DOHH2 (cell line): ENCODE measurements at regions not wholly inside any gene's neighbourhood (a gene's known extent, or its start where the extent isn't known, plus 50 kb on each side); places are given as distances from the start of the nearest gene placed in this dataset.

ENCODE experiments used
- H3F3A ChIP-seq: fragments of 200-600 bp; sonication (generic), shearing (Covaris generic); 2 replicates; pipeline ENCODE4 v1.6.0; 2016; ENCODE audit warnings: antibody characterized with exemption, mild to moderate bottlenecking; ENCODE audit not compliant: control insufficient read depth, insufficient read depth
- H3K27ac ChIP-seq: fragments of 200-600 bp; sonication (generic); 2 replicates; pipeline ENCODE4 v1.5.1; 2014; ENCODE audit warnings: low read depth, mild to moderate bottlenecking, low read length, moderate library complexity
- H3K27me3 ChIP-seq: fragments of 200-600 bp; sonication (generic); 2 replicates; pipeline ENCODE4 v1.6.1; 2014; ENCODE audit warnings: mild to moderate bottlenecking, low read length, mixed read lengths; ENCODE audit not compliant: control insufficient read depth
- H3K36me3 ChIP-seq: fragments of 200-600 bp; sonication (generic); 2 replicates; pipeline ENCODE4 v1.6.1; 2014; ENCODE audit warnings: mild to moderate bottlenecking, low read length, moderate library complexity, mixed read lengths; ENCODE audit not compliant: control insufficient read depth
- H3K4me1 ChIP-seq: fragments of 200-600 bp; sonication (generic); 2 replicates; pipeline ENCODE4 v1.6.1; 2014; ENCODE audit warnings: mild to moderate bottlenecking, low read length, mixed read lengths; ENCODE audit not compliant: control insufficient read depth
- H3K4me2 ChIP-seq: fragments of 200-600 bp; sonication (generic); 2 replicates; pipeline ENCODE4 v1.6.0; 2014; ENCODE audit warnings: mild to moderate bottlenecking, low read length, moderate library complexity
- H3K4me3 ChIP-seq: fragments of 200-600 bp; sonication (generic); 2 replicates; pipeline ENCODE4 v1.5.1; 2014; ENCODE audit warnings: mild to moderate bottlenecking, low read length, mixed read lengths
- H3K79me2 ChIP-seq: fragments of 200-600 bp; sonication (generic); 2 replicates; pipeline ENCODE4 v1.6.1; 2014; ENCODE audit warnings: mild to moderate bottlenecking, low read length, mixed read lengths; ENCODE audit not compliant: control insufficient read depth
- H3K9me2 ChIP-seq: fragments of 200-600 bp; sonication (generic); replicated peaks from 2 replicates; pipeline ENCODE4 v1.6.1; 2014; ENCODE audit warnings: mild to moderate bottlenecking, low read length, mixed read lengths; ENCODE audit not compliant: control insufficient read depth
- H3K9me3 ChIP-seq: fragments of 200-600 bp; sonication (generic); 2 replicates; pipeline ENCODE4 v1.6.1; 2014; ENCODE audit warnings: antibody characterized with exemption, low read length, mixed read lengths; ENCODE audit not compliant: control insufficient read depth, insufficient read depth
- H4K20me1 ChIP-seq: fragments of 200-600 bp; sonication (generic); 2 replicates; pipeline ENCODE4 v1.6.0; 2014; ENCODE audit warnings: low read depth, mild to moderate bottlenecking, antibody characterized with exemption, low read length, moderate library complexity; ENCODE audit not compliant: control insufficient read depth, insufficient read depth
- CTCF ChIP-seq: fragments of 200-600 bp; sonication (generic); IDR thresholded peaks from one replicate; pipeline ENCODE4 v1.5.1; 2014; ENCODE audit warnings: antibody characterized with exemption, mild to moderate bottlenecking, low read depth, low read length; ENCODE audit not compliant: poor library complexity, severe bottlenecking
- EZH2phosphoT487 ChIP-seq: fragments of 200-600 bp; sonication (generic); IDR thresholded peaks from 2 replicates; pipeline ENCODE4 v1.6.1; 2017; ENCODE audit warnings: borderline replicate concordance, mild to moderate bottlenecking, antibody characterized with exemption, low read length, moderate library complexity, mixed read lengths

- no peaks in the 10 kb centered on the region for H3K79me2 ChIP-seq
- no peak overlapping the region for H3K4me2 ChIP-seq
- TF ChIP-seq EZH2phosphoT487 (no peak), CTCF (no peak)
- H3K9me2 ChIP-seq = no peaks in the 10 kb centered on the region
- H3K4me3 ChIP-seq = no peak overlapping the region
- no peaks in the 10 kb centered on the region for H3F3A ChIP-seq
- no peaks in the 10 kb centered on the region for H3K9me3 ChIP-seq
- no peaks in the 10 kb centered on the region; the same call in 1 of the 2 replicates for H4K20me1 ChIP-seq
- peaks cover 12% of the 10 kb centered on the region; the same call in 1 of the 2 replicates for H3K4me1 ChIP-seq
- H3K27ac ChIP-seq = no peak overlapping the region
- peaks cover 51% of the 10 kb centered on the region for H3K27me3 ChIP-seq
- no peaks in the 10 kb centered on the region for H3K36me3 ChIP-seq
Observed at GRCh38 chr1:201758499-201759050, 70.4 kb upstream of the IPO9 start.

DNA sequence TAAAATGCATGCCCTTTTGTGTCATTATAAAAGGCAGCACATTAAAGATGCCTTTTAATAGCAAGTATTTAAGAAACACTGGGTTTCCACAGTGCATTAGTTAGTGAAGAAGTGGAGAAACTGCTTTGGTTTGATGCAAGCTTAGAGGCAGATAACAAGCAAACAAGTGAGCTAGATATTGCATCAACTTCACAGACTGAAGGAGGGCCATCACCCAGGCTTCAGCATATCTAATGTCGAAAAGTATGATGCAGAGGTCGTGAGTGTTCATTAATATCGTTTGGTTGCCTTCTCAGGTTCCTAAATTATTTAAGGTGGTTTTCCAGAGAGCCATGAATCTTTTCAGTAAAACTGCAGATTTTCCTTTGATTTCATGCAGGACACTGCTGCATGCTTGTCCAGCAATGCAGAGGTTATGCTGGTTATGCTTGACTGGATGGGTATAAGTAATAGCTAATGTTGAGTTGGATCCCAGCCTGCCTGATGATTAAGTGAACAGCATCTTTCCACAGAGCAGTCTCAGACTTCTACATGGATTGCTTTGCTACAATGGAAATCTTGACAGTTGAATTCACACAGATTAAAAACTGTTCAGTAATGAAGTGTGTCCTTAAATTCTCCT is 69.7 kb upstream of the IPO9 start:
- no peak for TF ChIP-seq CTCF
- no peak for TF ChIP-seq EZH2phosphoT487
- Histone ChIP-seq H3K27me3 (peaks cover 44% of the 10 kb centered on the region), H4K20me1 (no peaks in the 10 kb centered on the region; the same call in 1 of the 2 replicates), H3K36me3 (no peaks in the 10 kb centered on the region), H3K4me3 (no peak overlapping the region), H3K9me2 (no peaks in the 10 kb centered on the region), H3K4me1 (peaks cover 12% of the 10 kb centered on the region; the same call in 1 of the 2 replicates), H3K4me2 (no peak overlapping the region), H3K27ac (no peak overlapping the region), H3K9me3 (no peaks in the 10 kb centered on the region), H3F3A (no peaks in the 10 kb centered on the region), H3K79me2 (no peaks in the 10 kb centered on the region)

GRCh38 chr1:201760516-201760915 is 68.4 kb upstream of the IPO9 start:
- no peaks in the 10 kb centered on the region for H3K9me2 ChIP-seq
- H3K9me3 ChIP-seq = no peaks in the 10 kb centered on the region
- no peak overlapping the region for H3K4me3 ChIP-seq
- no peak overlapping the region for H3K4me2 ChIP-seq
- peaks cover 39% of the 10 kb centered on the region for H3K27me3 ChIP-seq
- no peaks in the 10 kb centered on the region for H3K36me3 ChIP-seq
- H3F3A ChIP-seq = no peaks in the 10 kb centered on the region
- H4K20me1 ChIP-seq = no peaks in the 10 kb centered on the region; the same call in 1 of the 2 replicates
- H3K4me1 ChIP-seq = peaks cover 12% of the 10 kb centered on the region; the same call in 1 of the 2 replicates
- TF ChIP-seq CTCF (no peak), EZH2phosphoT487 (no peak)
- H3K27ac ChIP-seq = no peak overlapping the region
- H3K79me2 ChIP-seq = no peaks in the 10 kb centered on the region
